ENCODE measurements at regions not wholly inside any gene's neighbourhood (a gene's known extent, or its start where the extent isn't known, plus 50 kb on each side); places are given as distances from the start of the nearest gene placed in this dataset.
"Not testable (repeated sequence)": the region's sequence is repeated elsewhere in the genome, so short reads cannot be mapped to it uniquely, and the experiment has no call there.

DNA sequence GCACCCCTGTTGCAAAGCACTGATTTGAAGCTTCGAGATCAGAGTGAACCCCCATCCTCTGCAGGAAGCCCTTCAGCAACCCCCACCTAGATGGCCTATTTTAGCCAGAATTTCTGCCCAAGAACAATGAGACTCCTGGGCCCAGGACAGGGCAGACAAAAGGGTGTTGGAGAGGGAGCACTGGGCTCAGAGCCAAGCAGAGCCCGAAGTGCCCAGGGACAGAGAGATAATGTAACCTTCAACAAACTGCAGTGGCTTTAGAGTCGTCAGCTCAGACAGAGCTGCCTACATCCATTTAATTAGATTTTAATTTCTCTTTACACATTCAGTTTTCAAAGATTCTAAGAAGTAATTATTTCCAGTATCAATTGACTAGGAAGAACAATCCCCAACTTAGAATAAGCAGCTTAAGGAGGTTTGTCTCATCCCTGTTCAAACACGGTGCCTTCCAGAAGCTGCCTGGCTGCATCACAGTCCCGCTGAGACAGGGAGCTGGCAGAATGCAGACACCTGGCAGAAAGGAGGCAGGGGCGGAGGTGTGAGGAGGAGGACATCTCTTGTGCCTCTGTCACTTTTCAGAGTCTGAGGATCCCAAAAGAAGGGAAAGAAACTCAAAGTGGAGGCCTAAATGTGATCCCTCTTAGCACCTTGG is 504.9 kb upstream of the CCDC196 start:
- intact Hi-C loops (cut with DNase I) = no loop called here
- peak; percentile 21 to 93 (median 70) for DNase-seq

DNA sequence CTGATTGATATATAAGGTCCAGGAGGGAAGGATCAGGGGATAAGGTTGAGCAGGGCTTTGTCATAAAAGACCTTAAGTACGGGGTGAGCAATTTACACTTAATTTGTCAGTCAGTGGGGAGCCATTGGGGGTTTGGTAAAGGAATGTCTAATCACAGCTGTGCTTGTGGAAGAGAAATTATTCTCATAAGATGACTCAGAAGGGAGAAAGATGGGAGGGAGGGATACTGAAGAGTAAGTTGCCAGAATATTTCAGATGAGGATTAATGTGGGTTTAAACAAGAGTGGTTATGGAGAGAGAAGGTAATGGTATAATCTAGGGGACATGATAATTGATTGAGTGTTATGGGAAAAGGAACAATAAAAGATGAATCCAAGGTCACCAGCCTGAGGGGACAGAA is 500.1 kb upstream of the CCDC196 start:
- no peak for DNase-seq
- intact Hi-C loops (cut with DNase I) = no loop called here

DNA sequence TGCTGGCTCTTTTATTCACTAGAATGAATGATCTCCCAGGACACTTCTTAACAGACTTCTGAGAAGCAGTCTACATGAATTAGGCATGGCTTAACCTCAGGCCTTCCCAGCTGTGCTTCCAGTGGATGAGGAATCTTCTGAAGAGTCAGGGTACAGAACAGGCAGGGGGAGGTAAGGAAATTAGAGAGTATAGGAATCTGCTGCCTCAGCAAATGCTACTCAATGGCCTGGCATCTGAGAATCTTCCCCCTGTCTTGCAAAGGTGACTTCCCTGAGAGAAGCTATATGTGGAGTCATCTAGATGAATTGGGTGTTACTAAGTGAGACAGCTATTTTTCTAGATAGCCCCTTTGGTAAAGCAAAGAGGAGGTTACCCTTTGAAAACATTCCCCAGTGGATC is 496.2 kb upstream of the CCDC196 start:
- no peak for DNase-seq
- intact Hi-C loops (cut with DNase I) = no loop called here

DNA sequence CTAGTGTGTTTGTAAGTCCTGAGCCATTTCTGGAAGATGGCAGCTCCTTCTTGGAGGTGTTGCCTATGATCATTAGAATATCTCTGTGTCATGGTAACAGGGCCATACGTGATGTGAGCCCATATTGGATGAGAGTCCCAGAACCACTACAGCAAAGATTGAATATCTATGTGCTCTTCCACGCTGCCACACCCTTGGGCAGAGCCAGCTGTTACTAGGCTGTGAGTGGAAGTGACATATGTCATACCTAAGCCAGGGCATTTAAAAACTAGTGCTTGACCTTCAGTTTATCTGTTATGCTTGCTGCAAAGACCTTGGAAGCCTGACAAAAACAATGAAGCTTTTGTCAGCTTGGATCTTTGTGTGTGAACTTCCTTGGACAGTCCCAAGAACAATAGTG is 495.1 kb upstream of the CCDC196 start:
- DNase-seq = no peak
- intact Hi-C loops (cut with DNase I) = no loop called here

DNA sequence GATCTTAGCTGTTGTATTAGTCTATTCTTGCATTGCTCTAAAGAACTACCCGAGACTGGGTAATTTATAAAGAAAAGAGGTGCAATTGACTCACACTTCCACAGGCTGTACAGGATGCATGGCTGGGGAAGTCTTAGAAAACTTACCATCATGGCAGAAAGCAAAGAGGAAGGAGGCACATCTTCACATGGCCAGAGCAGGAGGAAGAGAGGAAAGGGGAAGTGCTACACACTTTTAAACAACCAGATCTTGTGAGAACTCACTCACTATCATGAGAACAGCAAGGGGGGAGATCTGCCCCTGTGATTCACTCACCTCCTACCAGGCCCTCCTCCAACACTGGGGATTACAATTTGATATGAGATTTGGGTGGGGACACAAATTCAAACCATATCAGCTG is 494.2 kb upstream of the CCDC196 start:
- DNase-seq; intact Hi-C loops (cut with DNase I): not testable (repeated sequence)

DNA sequence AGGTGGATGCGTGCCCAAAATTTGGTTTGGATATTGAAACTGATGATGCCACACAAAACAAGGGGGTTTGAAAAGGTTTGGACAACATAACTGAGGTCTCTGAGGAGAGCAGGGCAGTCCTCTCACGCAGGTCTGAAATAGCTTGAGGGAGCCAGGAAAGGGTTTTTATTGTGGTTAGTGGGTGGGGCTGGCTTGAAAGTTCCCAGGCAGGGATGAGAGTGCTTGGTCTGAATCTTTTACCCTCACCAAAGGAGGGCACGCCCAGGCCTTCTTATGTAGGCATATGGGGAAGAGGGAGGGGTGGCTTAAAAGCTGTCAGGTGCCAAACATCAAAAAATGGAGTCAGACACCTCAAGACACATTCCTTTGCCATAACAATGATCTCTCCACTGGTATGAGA is 493.1 kb upstream of the CCDC196 start:
- intact Hi-C loops (cut with DNase I) = no loop called here
- no peak for DNase-seq

DNA sequence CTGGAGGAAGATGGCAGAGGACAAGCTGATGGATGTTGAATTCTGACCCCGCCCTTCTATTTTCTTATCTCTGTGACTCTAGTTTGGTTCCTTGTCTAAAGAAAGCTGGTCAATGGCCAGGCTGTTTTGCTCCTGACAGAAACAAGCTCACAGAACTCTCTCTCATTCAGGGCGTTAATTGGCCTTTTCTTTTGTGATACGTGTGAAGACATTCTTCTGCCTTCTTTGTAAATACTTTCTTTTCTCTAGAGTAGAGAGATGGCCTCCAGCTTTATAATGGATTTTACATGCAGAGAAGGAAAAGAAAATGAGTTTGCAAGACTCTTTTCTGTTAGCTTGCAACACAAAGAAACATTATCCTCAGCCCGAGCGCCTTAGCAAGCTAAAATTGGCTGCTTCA is 492.2 kb upstream of the CCDC196 start:
- intact Hi-C loops (cut with DNase I) = no loop called here
- no peak for DNase-seq

DNA sequence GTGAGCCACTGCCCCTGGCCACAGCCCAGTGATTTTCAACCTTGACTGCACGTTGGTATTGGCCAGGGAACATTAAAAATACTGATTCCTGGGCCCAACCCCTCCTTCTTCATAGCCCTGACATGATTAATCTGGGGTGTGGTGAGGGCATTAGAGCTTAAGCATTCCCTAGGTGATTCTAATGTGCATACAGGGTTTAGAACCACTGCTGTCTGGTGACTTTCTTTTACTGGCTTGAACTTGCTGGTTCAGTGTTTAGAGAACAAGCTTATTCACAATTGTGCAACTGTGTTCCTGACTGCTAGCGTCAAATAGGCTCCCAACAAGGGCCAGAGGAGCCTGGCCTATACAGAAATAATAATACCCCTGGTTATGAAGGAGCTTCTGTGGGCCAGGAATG is 488.8 kb upstream of the CCDC196 start:
- DNase-seq = no peak
- intact Hi-C loops (cut with DNase I) = no loop called here

DNA sequence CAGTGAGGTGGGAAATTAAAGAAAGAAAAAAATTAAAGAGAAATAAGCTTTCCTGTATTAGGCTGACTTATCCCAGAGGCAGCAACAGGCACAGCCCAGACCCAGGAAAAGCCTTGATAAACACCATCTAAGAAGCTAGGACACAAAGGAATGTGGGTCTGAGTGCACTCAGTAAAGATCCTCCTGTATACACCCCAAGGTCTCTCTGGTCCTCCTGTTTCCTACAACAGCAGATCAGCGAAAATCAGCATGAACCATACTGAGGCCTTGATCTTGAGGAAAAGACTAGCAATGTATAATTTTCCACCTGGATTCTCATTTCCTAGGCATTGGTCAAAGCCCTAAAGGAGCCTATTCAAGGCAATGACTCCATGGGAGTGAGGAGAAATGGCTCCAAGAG is 486.3 kb upstream of the CCDC196 start:
- DNase-seq = no peak
- intact Hi-C loops (cut with DNase I) = no loop called here

DNA sequence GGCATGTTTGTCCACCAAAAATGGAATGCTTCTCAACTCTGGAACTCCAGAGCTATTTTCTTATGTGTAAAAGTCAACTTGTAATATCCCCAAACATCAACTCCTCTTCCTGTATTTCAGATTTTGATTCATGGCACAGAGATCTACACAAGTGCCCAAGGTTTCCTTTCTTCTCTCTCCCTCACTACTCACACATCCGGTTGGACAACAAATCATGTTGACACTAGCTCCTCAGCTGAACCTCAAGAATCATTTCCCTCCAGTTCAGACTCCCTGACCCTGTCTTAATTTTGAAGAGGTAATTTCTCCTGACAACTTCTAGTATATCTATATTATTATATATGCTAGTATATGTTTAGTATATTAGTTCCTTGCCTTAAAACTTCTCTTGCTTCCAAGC is 485.4 kb upstream of the CCDC196 start:
- no peak for DNase-seq
- intact Hi-C loops (cut with DNase I) = no loop called here

DNA sequence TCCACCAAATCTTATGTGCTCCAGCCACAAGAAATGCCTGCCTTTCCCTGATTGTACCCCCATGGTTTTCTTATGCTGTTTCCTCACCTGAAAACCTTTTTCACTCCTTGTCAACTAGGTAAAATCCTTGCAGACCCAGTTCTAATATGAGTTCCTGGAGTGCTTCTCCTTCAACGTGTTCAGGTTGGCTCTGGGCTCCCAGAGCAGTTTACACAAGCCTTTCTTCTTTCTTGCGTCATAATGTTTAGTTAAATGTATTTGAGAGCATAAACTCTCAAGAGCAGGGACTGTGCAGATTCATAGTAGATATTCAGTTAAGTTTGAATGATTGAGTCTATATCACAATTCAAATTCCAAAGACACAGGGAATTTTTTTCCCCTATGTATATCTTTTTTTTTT is 484.8 kb upstream of the CCDC196 start:
- DNase-seq = no peak
- intact Hi-C loops (cut with DNase I) = no loop called here

DNA sequence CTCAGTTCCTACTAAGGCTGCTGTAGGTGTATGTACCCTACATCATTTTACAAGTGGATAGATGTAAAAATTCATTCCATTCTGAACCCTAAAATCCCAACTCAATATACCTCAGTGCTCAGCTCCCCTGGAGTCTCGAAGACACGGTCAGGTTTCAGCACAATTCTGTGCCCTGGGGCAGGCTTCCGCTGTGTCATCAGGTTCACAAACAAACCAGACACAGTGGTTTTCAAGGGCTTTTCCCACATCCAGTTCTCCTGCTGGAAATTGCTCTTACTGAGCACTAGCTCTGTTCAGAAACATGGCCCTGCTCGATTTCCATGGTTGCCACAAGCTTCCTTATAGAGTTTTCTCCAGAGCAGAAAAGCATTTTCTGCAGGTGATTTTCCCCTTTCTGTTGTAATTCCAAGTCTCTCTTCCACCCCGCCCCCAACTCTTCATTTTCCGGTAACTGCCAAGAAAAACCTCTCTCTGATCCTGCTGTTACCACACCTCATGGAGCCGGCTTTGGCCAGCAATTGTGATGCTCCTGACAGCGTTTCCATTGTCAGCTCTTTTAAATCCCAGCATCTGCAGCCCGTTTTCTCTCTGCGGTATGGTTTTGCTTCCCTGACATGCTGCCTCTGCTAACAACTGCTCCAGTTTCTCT is 483.0 kb upstream of the CCDC196 start:
- intact Hi-C loops (cut with DNase I) = no loop called here

DNA sequence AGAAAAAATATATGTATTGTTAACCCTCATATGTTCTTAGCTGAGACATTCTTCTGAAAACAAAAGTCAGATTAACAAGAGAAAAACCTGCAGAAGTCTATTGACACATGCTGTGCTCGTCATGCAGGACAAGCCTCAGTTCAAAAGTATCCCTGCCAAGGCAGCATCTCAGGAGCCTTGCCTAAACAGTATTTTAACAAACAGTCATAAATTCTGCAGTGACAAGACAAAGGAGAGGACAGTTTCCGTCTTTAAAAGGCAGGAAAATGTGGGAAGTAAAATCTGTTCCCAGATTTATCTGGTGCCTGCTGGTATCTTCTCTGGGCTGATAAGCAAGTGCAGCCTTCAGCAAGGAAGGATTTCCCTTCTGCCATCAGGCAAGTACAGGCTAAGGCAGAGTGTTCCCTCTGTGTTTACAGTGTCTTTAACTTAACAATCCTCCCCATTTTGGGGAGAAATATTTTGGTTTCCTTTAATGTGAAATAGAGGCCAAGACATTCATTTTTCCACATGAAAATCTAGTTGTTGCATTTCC is 480.2 kb upstream of the CCDC196 start:
- no peak for DNase-seq
- intact Hi-C loops (cut with DNase I) = no loop called here

More for the DNA sequence above, 483.0 kb upstream of the CCDC196 start:
- no peak for DNase-seq

DNA sequence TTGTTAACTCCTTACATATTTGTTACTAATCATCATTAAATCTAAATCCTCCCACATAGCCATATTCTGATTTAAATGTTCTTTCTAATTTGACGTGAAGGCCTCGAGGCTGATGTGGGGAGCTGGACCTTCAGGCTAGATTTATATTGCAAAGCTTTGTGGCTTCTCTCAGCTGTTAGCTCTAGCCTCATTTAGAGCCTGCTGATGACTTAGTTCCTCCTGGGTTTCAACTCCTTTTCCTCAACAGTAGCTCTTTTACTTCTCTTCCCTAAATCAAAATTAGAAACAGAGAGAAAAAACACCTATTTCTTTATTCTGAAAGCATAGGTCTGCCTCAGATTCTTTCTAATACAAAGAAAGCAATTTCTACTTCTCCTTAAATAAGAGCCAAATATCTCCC is 477.5 kb upstream of the CCDC196 start:
- intact Hi-C loops (cut with DNase I) = no loop called here
- peak in 1 of 42 donors; percentile 1 for DNase-seq

DNA sequence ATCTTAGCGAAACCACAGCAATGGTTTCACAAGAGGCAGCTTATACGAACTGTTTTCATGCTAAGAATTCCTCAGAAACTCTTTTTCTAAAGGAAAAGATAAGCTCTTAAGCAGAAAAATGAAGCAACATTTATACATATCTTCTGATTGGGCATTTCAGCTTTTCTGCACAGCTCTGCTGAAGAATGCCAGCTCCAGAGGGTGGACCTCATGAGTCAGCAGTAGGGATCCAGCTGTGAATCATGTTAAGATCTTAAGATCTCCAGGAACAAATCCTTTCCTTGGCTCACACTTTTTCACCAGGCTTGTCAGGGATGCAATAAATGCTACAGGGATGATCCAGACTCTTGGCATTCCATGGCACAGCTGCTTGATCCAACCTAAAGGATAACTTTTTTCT is 477.1 kb upstream of the CCDC196 start:
- intact Hi-C loops (cut with DNase I) = no loop called here
- DNase-seq = peak in 1 of 42 donors; percentile 1

DNA sequence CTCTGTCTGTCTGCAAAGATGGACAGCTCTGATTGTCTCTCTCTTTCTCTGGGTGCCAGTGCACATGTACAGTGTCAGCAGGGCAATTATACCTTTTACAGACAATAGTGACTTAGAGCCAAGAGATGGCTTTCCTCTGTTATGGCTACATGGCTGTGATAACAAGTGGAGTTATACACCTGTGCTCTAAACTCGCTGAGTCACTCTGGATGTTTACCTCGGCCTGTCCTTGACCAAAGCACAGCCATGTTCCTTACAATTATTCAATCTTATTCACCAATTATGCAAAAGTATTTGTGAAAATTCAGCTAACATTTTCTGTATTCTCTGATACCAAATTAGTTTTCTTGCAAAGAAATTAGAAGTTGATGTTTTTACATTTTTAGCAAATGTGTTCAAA is 475.5 kb upstream of the CCDC196 start:
- intact Hi-C loops (cut with DNase I) = no loop called here
- no peak for DNase-seq

DNA sequence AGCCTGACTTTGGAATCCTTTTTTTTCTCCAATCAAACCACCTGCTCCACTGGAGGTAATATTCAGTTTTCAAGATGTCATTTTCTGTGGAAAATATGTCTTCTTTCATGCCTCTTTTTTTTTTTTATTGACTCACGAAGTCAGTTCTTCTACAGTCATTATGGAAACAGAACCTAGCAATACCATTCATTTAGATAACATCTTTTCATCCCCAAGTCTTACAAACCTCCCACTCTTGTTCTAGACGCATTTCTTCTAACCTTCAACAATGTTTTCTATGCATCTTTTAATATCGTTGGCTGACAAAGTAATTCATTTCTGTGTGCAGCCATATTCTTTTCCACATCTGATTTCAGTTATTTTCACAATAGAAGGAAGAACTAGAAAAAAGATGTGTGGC is 474.3 kb upstream of the CCDC196 start:
- intact Hi-C loops (cut with DNase I) = no loop called here
- DNase-seq = no peak

DNA sequence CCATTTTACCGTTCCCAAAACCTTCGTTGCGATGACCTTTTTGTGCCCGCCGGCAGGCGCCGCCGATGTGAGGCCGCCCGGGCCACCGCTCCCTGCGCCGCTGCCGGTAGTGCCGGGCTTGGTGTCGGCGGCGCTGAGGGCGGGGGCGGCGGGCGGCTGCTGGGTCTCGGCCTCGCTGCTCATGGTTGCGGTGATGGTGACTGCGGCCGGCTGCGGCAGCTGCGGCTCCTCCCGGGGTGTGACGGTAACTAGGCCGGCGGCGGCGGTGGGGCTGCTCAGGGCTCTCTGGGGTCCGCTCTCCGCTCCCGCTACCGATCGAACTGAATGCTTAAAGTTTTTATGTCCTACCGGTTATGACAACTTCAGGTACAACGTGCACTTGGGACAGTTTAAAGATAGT is 472.6 kb upstream of the CCDC196 start:
- DNase-seq; intact Hi-C loops (cut with DNase I): not testable (repeated sequence)

DNA sequence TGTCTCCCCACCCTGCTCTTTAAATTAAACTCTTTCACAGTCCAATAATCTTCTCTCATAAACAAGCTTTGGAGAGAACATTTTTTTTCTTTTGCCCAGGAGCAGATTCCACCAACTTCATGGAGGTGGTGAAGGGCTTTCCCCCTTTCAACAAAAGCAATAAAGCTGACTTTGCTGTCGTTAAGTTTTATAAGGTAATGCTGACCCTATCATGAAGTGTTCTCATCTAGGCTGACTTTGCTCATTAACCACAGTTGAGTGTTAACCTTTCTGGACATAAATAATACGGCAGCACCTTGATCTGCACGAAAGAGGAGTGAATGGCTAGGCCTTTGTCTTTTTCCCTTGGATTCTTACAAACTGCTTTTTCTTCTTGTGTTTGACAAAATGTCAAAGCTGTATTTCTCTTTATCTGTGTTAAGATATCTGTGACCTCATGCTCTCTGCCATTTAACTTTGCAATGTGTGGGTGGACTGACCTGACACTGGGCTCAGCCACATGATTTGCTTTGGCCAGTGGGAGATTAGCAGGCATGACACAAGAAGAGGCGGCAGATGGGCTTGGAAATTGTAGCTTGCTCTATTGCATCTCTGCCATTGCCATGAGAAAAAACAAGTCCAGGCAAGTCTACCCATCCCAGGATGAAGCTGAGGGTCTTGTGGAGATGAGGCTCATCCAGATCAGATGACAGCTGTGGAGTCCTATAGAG is 470.9 kb upstream of the CCDC196 start:
- no peak for DNase-seq
- intact Hi-C loops (cut with DNase I) = no loop called here

DNA sequence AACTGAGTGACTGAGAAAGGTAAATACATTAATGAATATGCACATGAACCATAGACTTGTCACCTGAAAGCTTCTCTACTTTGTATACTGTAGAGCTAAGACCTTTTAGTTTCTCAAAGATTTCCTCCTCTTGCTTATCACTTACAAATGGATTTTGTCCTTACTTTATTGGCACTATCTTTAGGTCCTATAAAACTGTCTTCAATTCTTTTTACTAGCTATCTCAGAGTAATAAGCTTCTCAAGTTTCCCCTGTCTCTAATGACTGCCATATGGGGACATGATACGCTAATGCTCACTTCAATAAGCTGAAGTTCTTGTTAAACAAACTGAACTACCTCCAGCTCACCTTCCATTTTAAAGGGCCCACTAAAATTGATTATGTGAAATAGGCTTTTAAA is 468.2 kb upstream of the CCDC196 start:
- intact Hi-C loops (cut with DNase I) = no loop called here
- DNase-seq = no peak

Measured in head of caudate nucleus (tissue), 42 donors.